Activated CD4-positive, alpha-beta T cell treated with anti-CD3 and anti-CD28 coated beads for 24 hours (primary cell): ENCODE measurements at regions not wholly inside any gene's neighbourhood (a gene's known extent, or its start where the extent isn't known, plus 50 kb on each side); places are given as distances from the start of the nearest gene placed in this dataset.

Source experiments
- DNase-seq, 2 donors: peaks; one replicate each; pipeline ENCODE4 v3.0.0-alpha.2; 2020; ENCODE audit warnings: low read depth in 2 of 2

DNA sequence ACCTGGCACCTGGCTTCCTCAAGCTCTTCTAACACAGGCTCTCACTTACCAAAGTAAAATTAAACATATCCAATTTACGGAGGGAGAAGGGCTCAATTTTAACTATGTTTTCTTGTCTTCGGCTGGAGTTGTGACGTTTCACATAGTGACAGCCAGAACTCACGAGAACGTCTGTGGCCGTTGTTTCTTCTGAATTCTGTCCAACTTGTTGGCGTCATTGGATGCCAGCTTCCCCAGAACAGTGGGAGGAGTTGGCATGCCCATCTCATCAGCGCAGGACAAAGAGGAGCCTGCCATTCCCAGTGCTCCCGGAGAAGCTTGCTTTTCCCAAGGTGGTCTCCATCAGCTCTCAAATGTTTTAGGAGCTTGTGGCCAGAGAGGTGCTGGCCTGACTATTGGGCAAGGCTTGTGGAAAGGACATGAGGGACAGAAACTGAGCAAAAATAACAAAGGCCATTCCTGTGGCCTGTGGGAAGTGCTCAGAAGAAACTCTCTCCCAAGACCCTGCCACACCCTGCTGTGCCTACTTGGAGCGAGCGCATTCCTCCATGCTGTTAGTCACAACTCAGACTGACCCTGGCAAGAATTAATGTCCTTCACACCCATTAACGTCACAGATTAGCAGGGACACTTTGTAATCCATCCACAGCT lies 265.4 kb upstream of the CDH4 start:
- DNase-seq = no peak

GRCh38 chr20:60990061-60990460 lies 262.0 kb upstream of the CDH4 start:
- DNase-seq = no peak

GRCh38 chr20:60990643-60991042 lies 261.4 kb upstream of the CDH4 start:
- no peak for DNase-seq

GRCh38 chr20:60993433-60994044 lies 258.5 kb upstream of the CDH4 start:
- DNase-seq = no peak

DNA sequence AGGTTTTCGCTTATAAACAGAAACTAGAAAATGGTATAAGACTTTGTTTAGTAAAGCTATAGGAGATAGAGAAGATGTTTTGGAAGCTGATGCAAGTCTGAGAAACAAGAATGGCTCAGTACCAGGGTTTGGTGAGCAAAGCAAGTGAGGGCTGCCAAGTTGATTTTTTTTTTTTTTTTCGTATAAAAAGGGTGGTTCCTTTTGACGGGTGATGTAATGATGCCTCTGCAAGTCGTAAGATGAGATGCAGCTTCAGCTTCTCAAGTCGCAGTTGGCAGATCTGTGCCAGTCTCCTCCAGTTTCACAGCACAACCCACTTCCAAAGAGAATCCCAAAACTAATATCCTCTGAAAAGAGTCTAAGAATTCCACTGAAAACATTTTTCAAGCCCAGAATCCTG lies 252.8 kb upstream of the CDH4 start:
- DNase-seq = no peak

GRCh38 chr20:61002090-61002489 lies 250.0 kb upstream of the CDH4 start:
- no peak for DNase-seq

DNA sequence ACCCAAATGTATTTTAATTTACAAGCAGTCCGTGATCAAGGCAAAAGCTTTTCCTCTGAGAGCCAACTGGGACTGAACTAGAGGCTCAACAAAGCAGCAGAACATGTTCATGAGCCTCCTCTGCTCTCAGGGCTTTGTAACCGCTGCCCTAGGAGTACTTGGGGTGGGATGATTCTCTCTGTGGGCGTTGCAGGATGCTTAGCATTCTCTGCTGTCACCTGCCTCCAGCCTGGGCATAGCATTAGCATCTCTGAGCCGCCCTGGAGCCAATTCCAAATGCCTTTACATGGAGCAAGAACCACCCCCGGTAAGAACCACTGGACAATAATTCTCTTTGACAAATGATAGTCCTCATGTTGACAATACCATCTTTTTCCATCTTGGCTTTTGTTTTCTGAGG lies 237.6 kb upstream of the CDH4 start:
- no peak for DNase-seq

DNA sequence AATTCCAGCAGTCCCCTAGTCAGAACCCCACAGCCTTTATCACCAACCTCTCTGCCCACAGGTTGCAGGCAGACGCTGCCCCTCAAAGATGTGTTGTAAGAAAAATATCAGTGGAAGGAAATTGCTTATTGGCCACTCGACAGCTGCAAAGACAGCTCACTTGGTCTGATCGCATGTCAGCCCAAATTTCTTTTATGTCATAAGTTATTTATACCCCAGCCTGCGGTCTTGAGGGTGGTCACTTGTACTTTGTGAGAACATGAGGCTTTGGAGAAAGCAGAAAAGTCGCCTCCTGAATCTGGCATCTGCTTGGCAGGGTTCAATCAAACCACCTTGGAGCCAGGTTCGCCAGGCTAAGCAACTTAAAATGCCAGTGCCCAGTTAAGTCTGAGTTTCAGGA lies 236.5 kb upstream of the CDH4 start:
- no peak for DNase-seq

DNA sequence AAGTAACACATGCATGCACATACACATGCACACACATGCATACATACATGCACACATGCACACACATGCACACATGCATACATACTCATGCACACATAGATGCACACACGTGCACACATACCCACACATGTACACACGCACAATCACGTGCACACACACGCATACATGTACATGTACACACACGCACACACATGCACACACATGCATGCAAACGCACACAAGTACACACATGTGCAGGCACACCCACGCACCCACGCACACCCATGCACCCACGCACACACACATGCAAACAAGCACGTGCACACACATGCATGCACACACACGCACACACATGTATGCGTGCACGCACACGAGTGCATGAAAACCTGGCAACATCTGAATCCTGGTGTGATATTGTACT lies 232.7 kb upstream of the CDH4 start:
- no peak for DNase-seq

GRCh38 chr20:61023612-61024011 lies 228.4 kb upstream of the CDH4 start:
- no peak for DNase-seq

DNA sequence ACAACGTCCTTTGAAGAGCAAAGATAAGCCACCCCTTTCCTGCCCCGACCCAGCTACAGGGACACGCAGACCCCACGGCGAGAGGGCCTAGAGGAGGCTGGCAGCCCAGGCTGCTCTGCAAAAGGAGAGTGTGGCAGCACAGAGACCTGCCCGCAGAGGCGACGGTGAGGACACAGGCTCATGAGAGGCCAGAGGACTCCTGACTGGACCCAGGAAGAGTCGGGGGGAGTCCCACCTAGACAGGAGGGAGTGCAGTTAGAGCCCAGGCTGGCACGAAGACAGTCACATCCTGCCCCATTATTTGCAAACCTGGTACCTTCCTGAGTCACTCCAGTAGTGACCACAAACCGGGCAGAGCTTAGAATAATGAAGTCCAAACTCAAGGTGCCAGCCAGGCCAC lies 227.7 kb upstream of the CDH4 start:
- no peak for DNase-seq

GRCh38 chr20:61025536-61025935 lies 226.5 kb upstream of the CDH4 start:
- DNase-seq = no peak

GRCh38 chr20:61026173-61026572 lies 225.9 kb upstream of the CDH4 start:
- DNase-seq = no peak

DNA sequence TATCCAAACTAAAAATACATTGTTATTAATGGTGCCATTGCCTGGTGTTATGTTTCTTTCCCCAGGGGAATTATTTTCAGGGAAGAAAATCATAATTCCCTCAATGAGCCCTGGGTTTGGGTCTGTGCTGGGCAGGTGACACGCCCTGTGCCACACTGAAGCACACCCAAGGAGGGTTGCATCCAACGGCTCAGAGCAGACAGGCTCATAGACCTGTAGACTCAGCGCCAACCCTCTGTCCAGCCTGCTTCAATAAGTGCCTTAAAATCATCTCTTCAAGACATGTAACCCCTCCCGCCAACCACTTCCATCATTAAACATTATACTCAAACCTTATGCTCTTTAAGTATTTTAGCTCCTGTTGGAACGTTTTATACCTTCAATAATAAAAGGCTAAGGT lies 225.3 kb upstream of the CDH4 start:
- DNase-seq = no peak

DNA sequence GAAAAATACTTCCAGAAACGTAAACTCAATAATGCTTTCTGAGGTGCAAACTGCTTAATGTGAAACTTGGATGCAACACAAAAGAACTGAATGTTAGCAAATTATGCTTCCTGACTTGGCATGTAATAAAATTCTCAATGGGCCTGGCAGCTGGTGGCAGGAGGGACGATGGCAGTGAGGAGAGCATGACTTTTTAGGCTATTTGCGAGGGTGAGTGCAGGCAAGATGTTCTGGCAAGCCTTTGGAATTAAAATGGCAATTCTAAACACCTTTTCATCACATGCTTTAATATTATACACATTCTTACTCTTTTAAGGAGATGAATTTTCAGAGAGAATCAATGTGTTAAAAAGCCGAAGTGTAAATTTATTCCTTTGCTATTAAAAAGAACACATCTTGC lies 224.8 kb upstream of the CDH4 start:
- DNase-seq = no peak

DNA sequence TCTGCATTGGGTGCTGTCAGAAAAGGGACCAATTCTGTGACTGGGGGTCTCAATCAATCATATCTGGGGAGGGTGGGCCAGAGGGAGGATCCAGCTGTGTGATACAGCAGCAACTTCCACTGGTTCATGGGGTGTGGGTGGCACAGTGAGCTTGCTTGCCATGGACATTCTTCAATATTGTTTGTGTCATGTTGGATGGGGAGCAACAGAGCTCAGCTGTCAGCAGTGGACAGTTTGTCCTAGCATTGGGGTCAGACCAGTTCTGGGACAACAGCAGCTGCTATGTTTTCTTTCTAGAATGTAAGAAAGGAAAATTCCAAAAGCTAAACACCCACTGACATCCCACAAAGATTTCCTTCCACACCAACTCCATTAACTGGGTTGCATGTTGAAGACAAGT lies 221.9 kb upstream of the CDH4 start:
- no peak for DNase-seq

DNA sequence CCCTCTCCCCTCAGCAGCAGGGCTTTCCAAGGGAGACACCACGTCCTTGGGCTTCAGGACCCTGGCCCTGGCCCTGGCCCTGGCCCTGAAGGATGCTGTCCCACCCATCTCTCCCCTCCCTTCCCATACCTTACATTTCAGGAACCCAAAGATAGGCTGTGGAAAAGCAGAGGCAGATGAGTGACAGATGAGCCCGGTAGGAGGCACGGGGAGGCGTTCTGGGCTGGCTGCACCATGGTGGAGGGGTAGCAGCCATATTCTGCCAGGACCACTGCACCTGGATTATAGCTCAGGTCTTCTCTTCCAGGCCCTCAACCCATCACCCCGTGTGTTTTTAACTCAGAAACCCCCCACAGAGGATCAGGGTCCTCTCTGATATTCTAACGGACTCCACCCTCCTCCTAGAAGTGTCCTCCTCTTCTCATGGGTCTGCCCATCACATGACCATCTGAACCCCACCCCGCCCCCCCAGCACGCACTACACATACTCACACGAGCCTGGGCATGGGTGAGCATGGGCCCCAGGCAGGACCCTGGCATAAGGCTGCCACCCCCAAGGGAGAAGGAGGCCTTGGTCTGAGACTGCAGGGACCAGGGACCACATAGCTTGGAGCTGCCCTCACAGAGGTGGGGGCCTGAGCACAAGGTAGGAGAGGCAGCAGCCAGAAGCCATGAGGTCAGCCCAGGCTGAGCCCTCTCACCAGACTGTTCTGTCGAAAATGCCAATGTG lies 220.8 kb upstream of the CDH4 start:
- DNase-seq = no peak

DNA sequence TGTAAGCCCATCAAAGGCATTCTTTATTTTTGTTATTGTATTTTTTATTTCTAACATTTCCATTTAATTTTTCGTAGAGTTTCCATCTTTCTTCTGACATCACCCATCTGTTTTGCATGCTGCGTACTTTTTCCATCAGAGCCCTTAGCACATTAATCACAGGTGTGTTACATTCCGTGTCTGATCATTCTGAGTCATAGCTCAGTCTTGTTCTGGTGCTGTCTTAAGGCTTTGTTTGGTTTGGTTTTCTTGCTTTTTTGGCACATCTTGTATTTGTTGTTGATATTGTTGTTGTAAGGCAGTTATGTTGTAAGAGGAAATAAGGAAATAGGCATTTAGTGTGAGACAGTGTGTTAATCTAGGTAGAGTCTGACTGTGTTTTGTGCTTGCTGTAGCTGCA lies 214.6 kb upstream of the CDH4 start:
- DNase-seq = no peak

DNA sequence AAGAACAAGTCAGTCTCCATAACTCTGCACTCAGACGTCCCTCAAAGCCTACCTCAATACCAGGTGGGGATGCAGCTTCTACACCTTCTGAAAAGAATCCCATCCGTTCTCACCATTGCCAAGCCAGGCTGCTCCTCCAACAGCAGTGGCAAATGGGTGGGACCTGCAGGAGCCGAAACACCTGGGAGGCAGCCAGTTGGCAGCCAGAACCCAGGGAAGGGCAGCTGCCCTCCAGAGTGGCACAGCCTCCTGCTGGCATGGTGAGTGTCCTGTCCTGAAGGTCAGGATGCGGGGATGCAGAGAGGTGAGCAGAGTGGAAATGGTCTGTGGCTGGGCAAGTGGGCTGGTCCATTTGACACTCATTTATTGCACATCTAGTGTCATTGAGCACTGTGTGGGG lies 210.6 kb upstream of the CDH4 start:
- no peak for DNase-seq

DNA sequence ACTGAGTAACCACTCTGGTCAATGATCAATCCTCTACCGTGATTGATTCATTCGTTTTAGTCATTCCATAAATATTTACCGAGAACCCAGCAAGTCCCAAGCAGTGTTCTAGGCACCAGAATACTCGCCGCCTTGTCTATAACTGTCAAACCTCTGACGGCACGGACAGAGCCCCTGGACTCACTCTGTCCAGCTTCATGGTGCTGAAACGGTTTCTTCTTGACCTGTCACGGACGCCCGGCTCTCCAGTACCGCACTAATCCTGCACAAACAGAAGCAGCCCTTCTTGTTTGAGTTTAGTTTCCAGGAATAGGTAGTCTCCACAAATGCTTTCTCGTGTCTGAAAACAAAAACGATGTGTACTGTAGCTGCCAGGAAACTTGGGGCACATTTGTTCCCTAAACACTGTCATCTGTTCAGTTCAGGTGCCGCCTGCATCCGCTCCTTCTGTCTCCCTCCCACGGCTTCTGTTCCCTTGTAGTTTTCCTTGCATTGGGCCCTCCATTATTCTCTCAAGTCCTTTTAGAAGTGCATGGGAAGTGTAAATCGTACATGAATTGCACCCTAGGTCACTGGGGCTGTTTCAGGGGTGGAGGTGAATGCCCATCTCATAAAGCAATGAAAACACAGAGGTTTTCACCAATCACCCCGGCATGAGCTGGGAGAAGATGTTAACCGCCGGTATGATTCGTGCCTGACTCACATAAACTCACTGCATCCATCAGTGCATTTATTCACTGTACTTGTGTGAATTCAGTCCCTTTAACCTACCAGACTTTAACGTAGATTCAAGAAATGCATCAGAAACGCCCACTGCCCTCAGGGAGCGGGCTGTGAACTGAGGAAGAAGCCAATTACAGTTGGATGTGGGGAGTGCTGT lies 209.3 kb upstream of the CDH4 start:
- no peak for DNase-seq

DNA sequence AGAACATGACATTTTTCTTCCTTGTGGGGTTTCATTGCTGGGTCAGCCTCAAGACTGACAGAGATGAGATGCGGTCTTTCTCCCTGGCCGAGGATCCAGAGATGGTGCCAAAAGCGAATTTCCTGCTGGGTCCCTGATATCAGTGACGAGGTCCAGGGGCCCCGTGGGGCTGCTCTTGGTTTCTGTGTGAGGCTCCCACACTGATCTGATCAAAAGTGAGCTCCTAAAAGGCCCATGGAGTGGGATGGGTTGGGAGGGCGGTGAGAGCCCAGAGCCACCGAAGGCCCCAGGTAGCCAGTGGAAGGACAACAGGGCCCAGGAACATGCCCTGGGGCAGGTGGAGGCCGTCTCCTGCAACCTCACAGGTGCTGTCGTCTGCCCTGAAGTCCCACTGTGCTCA lies 208.4 kb upstream of the CDH4 start:
- DNase-seq = no peak

DNA sequence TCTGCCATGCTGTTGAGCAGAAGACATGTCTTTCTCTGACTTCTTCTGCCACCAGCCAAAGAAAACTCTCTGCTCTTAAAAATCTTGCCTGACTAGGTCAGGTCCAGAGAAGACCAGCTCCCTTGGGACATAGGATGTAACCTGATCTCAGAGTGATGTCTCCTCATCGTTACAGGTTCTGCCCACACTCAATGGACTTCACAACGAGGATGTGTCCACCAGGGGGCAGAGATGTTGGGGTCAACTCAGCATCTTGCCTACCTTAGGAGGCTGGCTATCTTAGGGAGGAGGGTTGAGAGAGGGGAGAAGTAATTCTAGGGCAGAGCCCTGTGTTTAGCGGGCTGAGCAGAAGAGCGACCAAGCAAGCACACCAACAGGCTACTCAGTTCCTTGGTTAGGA lies 207.6 kb upstream of the CDH4 start:
- no peak for DNase-seq
